Tibial nerve (tissue), 3 donors: ENCODE measurements at regions not wholly inside any gene's neighbourhood (a gene's known extent, or its start where the extent isn't known, plus 50 kb on each side); places are given as distances from the start of the nearest gene placed in this dataset.

ENCODE experiments used
- CTCF ChIP-seq, 5 experiments: fragments of 200-600 bp in 3 of 5; fragments of 450-650 bp in 2 of 5; sonication (generic) in 3 of 5; IDR thresholded peaks; one replicate each; pipeline ENCODE4 v1.5.1; 2016 to 2019; ENCODE audit warnings: antibody characterized with exemption in 5 of 5, mild to moderate bottlenecking in 3 of 5, moderate library complexity in 2 of 5
- POLR2A ChIP-seq, 2 donors: fragments of 450-650 bp; IDR thresholded peaks; one replicate each; pipeline ENCODE4 v1.6.1; 2017; ENCODE audit warnings: antibody characterized with exemption in 2 of 2, mild to moderate bottlenecking in 2 of 2, moderate library complexity in 2 of 2

- TF ChIP-seq CTCF (IDR thresholded peaks at IDR 0.05), result no peak
- TF ChIP-seq POLR2A (IDR thresholded peaks at IDR 0.05), result no peak
These were observed 65.9 kb upstream of the HTR4 start for GRCh38 chr5:148720257-148720656.
